Vagina (tissue), 2 donors: ENCODE measurements at regions not wholly inside any gene's neighbourhood (a gene's known extent, or its start where the extent isn't known, plus 50 kb on each side); places are given as distances from the start of the nearest gene placed in this dataset.

Source experiments
- POLR2A ChIP-seq, 2 donors: fragments of 450-650 bp; IDR thresholded peaks; one replicate each; pipeline ENCODE4 v1.6.1; 2017; ENCODE audit warnings: antibody characterized with exemption in 2 of 2, mild to moderate bottlenecking in 2 of 2, moderate library complexity in 2 of 2
- TF ChIP-seq, protein P1 (sequence below), 3 experiments: fragments of 450-650 bp in 2 of 3; fragments of 200-600 bp in 1 of 3; sonication (generic) in 1 of 3; IDR thresholded peaks; one replicate each; pipeline ENCODE4 v1.5.1; 2017 to 2019; ENCODE audit warnings: antibody characterized with exemption in 3 of 3, mild to moderate bottlenecking in 2 of 3, moderate library complexity in 2 of 3

DNA sequence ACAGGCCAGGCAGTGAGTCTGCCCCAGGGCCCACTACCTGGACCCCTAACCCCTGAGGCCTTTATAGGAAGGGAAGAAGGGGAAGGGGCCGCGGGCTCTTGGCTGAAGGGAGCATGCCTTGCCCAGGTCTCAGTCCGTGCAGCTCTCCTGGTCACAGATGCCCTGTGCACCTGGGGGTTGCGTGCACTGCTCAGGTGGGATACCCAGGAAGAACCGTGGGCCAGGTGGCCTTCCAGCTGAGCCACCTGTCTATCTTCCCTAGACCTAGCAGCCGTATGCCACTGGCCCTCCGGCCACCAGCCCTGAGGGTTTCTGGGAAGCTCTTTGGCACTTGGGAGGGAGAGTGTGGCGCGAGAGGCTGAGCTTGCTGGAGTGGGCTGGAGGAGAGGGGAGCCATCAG is 1178.6 kb downstream of the BRD1 start:
- TF ChIP-seq, protein P1, sequence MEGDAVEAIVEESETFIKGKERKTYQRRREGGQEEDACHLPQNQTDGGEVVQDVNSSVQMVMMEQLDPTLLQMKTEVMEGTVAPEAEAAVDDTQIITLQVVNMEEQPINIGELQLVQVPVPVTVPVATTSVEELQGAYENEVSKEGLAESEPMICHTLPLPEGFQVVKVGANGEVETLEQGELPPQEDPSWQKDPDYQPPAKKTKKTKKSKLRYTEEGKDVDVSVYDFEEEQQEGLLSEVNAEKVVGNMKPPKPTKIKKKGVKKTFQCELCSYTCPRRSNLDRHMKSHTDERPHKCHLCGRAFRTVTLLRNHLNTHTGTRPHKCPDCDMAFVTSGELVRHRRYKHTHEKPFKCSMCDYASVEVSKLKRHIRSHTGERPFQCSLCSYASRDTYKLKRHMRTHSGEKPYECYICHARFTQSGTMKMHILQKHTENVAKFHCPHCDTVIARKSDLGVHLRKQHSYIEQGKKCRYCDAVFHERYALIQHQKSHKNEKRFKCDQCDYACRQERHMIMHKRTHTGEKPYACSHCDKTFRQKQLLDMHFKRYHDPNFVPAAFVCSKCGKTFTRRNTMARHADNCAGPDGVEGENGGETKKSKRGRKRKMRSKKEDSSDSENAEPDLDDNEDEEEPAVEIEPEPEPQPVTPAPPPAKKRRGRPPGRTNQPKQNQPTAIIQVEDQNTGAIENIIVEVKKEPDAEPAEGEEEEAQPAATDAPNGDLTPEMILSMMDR (IDR thresholded peaks at IDR 0.05), result no peak
- no peak for TF ChIP-seq POLR2A (IDR thresholded peaks at IDR 0.05)
